Prostate gland (tissue), 2 donors: ENCODE measurements at regions not wholly inside any gene's neighbourhood (a gene's known extent, or its start where the extent isn't known, plus 50 kb on each side); places are given as distances from the start of the nearest gene placed in this dataset.

ENCODE experiments used
- DNase-seq: peaks from one replicate; pipeline ENCODE4 v3.0.0-alpha.2; 2019; ENCODE audit warnings: low spot score
- H3K27ac ChIP-seq, 2 donors: fragments of 200-600 bp; sonication (generic); 2 replicates each; pipeline ENCODE4 v1.5.1; 2017 to 2019
- H3K27me3 ChIP-seq: fragments of 200-600 bp; sonication (generic); replicated peaks from 2 replicates; pipeline ENCODE4 v1.5.1; 2019; ENCODE audit not compliant: insufficient read depth
- H3K36me3 ChIP-seq, 2 donors: fragments of 200-600 bp; sonication (generic); 1 replicate in 1 of 2; 2 replicates in 1 of 2; pipeline versions ENCODE4 v1.5.1 to v1.8.1; 2017 to 2019
- H3K4me1 ChIP-seq: fragments of 200-600 bp; sonication (generic); replicated peaks from 2 replicates; pipeline ENCODE4 v1.5.1; 2019
- H3K4me3 ChIP-seq, 2 donors: fragments of 200-600 bp; sonication (generic); 2 replicates each; pipeline ENCODE4 v1.5.1; 2017 to 2019
- H3K9me3 ChIP-seq: fragments of 200-600 bp; sonication (generic); 2 replicates; pipeline ENCODE4 v1.5.1; 2017
- CTCF ChIP-seq, 4 experiments: fragments of 200-600 bp in 2 of 4; fragments of 450-650 bp in 2 of 4; sonication (generic) in 2 of 4; IDR thresholded peaks; 1 replicate in 3 of 4; 2 replicates in 1 of 4; pipeline ENCODE4 v1.5.1; 2016 to 2019; ENCODE audit warnings: antibody characterized with exemption in 4 of 4, mild to moderate bottlenecking in 2 of 4, moderate library complexity in 2 of 4
- POLR2A ChIP-seq: fragments of 450-650 bp; IDR thresholded peaks from one replicate; pipeline ENCODE4 v1.6.1; 2016; ENCODE audit warnings: antibody characterized with exemption, mild to moderate bottlenecking
- POLR2AphosphoS5 ChIP-seq: sonication (generic); formaldehyde crosslinking; IDR thresholded peaks from one replicate; pipeline ENCODE4 v1.6.1; 2017; ENCODE audit warnings: antibody characterized with exemption
- WGBS: methylation state at CpG from one replicate; pipeline ENCODE4 v1.1.5; 2018; 5-methylcytosine and 5-hydroxymethylcytosine counted together
- intact Hi-C: fragments of 100-400 bp; cut with DNase I; formaldehyde crosslinking; loops from one replicate; pipeline ENCODE4 v1.14.2; 2022

- no peaks in the 10 kb centered on the region for H3K4me1 ChIP-seq
- no peak overlapping the region for H3K27ac ChIP-seq
- no peaks in the 10 kb centered on the region for H3K9me3 ChIP-seq
- DNase-seq: no peak
- intact Hi-C loops: no loop called here
- TF ChIP-seq POLR2A (no peak), POLR2AphosphoS5 (no peak), CTCF (IDR thresholded peaks at IDR 0.05) (no peak)
- H3K36me3 ChIP-seq: no peaks in the 10 kb centered on the region
- H3K4me3 ChIP-seq: no peak overlapping the region
- no peaks in the 10 kb centered on the region for H3K27me3 ChIP-seq
- 61% methylated on average over 5 of the region's 5 CpGs for WGBS
Observed at GRCh38 chr18:77716282-77716681, 466.6 kb downstream of the GALR1 start.

- Histone ChIP-seq H3K27ac (no peak overlapping the region), H3K36me3 (no peaks in the 10 kb centered on the region), H3K4me3 (no peak overlapping the region), H3K9me3 (no peaks in the 10 kb centered on the region), H3K4me1 (no peaks in the 10 kb centered on the region), H3K27me3 (no peaks in the 10 kb centered on the region)
- TF ChIP-seq POLR2A (no peak), POLR2AphosphoS5 (no peak), CTCF (IDR thresholded peaks at IDR 0.05) (no peak)
- intact Hi-C loops: no loop called here
- 90% methylated on average over 19 of the region's 19 CpGs for WGBS
- no peak for DNase-seq
Observed at GRCh38 chr18:77733292-77733903, 483.8 kb downstream of the GALR1 start.

- Histone ChIP-seq H3K27me3 (no peaks in the 10 kb centered on the region), H3K4me3 (no peak overlapping the region), H3K9me3 (no peaks in the 10 kb centered on the region), H3K4me1 (no peaks in the 10 kb centered on the region), H3K27ac (no peak overlapping the region), H3K36me3 (no peaks in the 10 kb centered on the region)
- 50% methylated on average over 4 of the region's 4 CpGs for WGBS
- TF ChIP-seq POLR2AphosphoS5 (no peak), POLR2A (no peak), CTCF (IDR thresholded peaks at IDR 0.05) (no peak)
- intact Hi-C loops: no loop called here
- no peak for DNase-seq
Observed at GRCh38 chr18:77736842-77737241, 487.2 kb downstream of the GALR1 start.

- WGBS: 63% methylated on average over 7 of the region's 7 CpGs
- intact Hi-C loops: no loop called here
- no peaks in the 10 kb centered on the region for H3K9me3 ChIP-seq
- no peak overlapping the region for H3K4me3 ChIP-seq
- H3K27ac ChIP-seq: no peak overlapping the region
- no peaks in the 10 kb centered on the region for H3K27me3 ChIP-seq
- TF ChIP-seq CTCF (IDR thresholded peaks at IDR 0.05) (no peak), POLR2A (no peak), POLR2AphosphoS5 (no peak)
- H3K36me3 ChIP-seq: no peaks in the 10 kb centered on the region
- no peaks in the 10 kb centered on the region for H3K4me1 ChIP-seq
- DNase-seq: no peak
Observed at GRCh38 chr18:77737405-77737804, 487.8 kb downstream of the GALR1 start.

GRCh38 chr18:77749089-77749488, 499.4 kb downstream of the GALR1 start:
- DNase-seq: no peak
- H3K27ac ChIP-seq: no peak overlapping the region
- H3K36me3 ChIP-seq: no peaks in the 10 kb centered on the region
- H3K4me1 ChIP-seq: no peaks in the 10 kb centered on the region
- no peaks in the 10 kb centered on the region for H3K27me3 ChIP-seq
- intact Hi-C loops: no loop called here
- TF ChIP-seq CTCF (IDR thresholded peaks at IDR 0.05): no peak
- TF ChIP-seq POLR2AphosphoS5: no peak
- TF ChIP-seq POLR2A: no peak
- WGBS: 44% methylated on average over 6 of the region's 6 CpGs
- no peaks in the 10 kb centered on the region for H3K9me3 ChIP-seq
- H3K4me3 ChIP-seq: no peak overlapping the region
